T-cell (primary cell): ENCODE measurements at regions not wholly inside any gene's neighbourhood (a gene's known extent, or its start where the extent isn't known, plus 50 kb on each side); places are given as distances from the start of the nearest gene placed in this dataset.

Experiments
- ATAC-seq, 4 experiments: fragments of 200-7000 bp in 3 of 4; fragments of 150-1000 bp in 1 of 4; cut with Tn5 transposase; replicated peaks in 1 of 4; 1 replicate in 3 of 4; 2 replicates in 1 of 4; pipeline ENCODE4 v1.10.0; 2021; ENCODE audit warnings: moderate library complexity in 3 of 4, mild to moderate bottlenecking in 2 of 4, moderate number of reproducible peaks in 1 of 4
- CTCF ChIA-PET, 2 donors: fragments of 300-600 bp; sonication (Branson Sonifier 250); formaldehyde crosslinking; loops; one replicate each; lab custom pipeline; 2022; ENCODE audit warnings: antibody characterized with exemption in 2 of 2; lab: Charles Lee
- POLR2A ChIA-PET, 2 donors: fragments of 300-600 bp; sonication (Branson Sonifier 250); formaldehyde crosslinking; loops; one replicate each; lab custom pipeline; 2022; ENCODE audit warnings: antibody characterized with exemption in 2 of 2; lab: Charles Lee
- DNase-seq, 35 experiments: peaks; one replicate each; pipeline versions ENCODE4 v3.0.0 to v3.0.0-alpha.2; 2013 to 2023
- H3K27ac ChIP-seq: one replicate; pipeline ENCODE4 v1.5.1; 2013; ENCODE audit warnings: low read length
- H3K27me3 ChIP-seq, 2 experiments: replicated peaks in 1 of 2; 1 replicate in 1 of 2; 2 replicates in 1 of 2; pipeline versions ENCODE4 v1.6.1 to v1.7.0; 2013; ENCODE audit warnings: low read length in 1 of 2, mixed read lengths in 1 of 2; ENCODE audit not compliant: control insufficient read depth in 2 of 2, insufficient read depth in 2 of 2; ENCODE audit errors: extremely low read depth in 1 of 2
- H3K36me3 ChIP-seq, 2 donors: 1 replicate in 1 of 2; 2 replicates in 1 of 2; pipeline versions ENCODE4 v1.6.1 to v1.7.0; 2013; ENCODE audit warnings: low read length in 1 of 2; ENCODE audit not compliant: control insufficient read depth in 2 of 2, insufficient read depth in 1 of 2; ENCODE audit errors: extremely low read depth in 1 of 2
- H3K4me1 ChIP-seq, 2 experiments: 1 replicate in 1 of 2; 2 replicates in 1 of 2; pipeline versions ENCODE4 v1.6.1 to v1.7.0; 2013; ENCODE audit warnings: low read length in 2 of 2, mixed read lengths in 1 of 2; ENCODE audit not compliant: insufficient read depth in 2 of 2, control insufficient read depth in 1 of 2; ENCODE audit errors: extremely low read depth in 1 of 2
- H3K4me3 ChIP-seq, 2 donors: 1 replicate in 1 of 2; 2 replicates in 1 of 2; pipeline versions ENCODE4 v1.5.1 to v1.7.0; 2013; ENCODE audit warnings: mild to moderate bottlenecking in 2 of 2, low read length in 1 of 2, moderate library complexity in 1 of 2; ENCODE audit not compliant: control insufficient read depth in 1 of 2; ENCODE audit errors: extremely low read depth in 1 of 2
- H3K9me3 ChIP-seq: 2 replicates; pipeline ENCODE4 v1.7.0; 2013
- H3K27ac Mint-ChIP-seq, 2 donors: one replicate each; pipeline ENCODE4 v1.8.0; 2020 to 2021; ENCODE audit warnings: mild to moderate bottlenecking in 2 of 2, mixed read lengths in 2 of 2
- H3K27me3 Mint-ChIP-seq, 2 donors: one replicate each; pipeline ENCODE4 v1.8.0; 2021 to 2022; ENCODE audit warnings: mixed read lengths in 2 of 2
- H3K36me3 Mint-ChIP-seq: one replicate; pipeline ENCODE4 v1.8.0; 2021; ENCODE audit warnings: mixed read lengths
- H3K4me1 Mint-ChIP-seq, 3 donors: one replicate each; pipeline ENCODE4 v1.8.0; 2020 to 2022; ENCODE audit warnings: mixed read lengths in 3 of 3, mild to moderate bottlenecking in 1 of 3
- H3K4me3 Mint-ChIP-seq, 3 donors: one replicate each; pipeline ENCODE4 v1.8.0; 2020 to 2022; ENCODE audit warnings: mild to moderate bottlenecking in 3 of 3, mixed read lengths in 3 of 3, moderate library complexity in 3 of 3
- H3K9me3 Mint-ChIP-seq, 3 donors: one replicate each; pipeline ENCODE4 v1.8.0; 2020 to 2022; ENCODE audit warnings: mixed read lengths in 3 of 3
- WGBS: methylation state at CpG from one replicate; pipeline ENCODE4 v1.1.5; 2013; ENCODE audit warnings: missing lambda C conversion rate; ENCODE audit not compliant: insufficient coverage; 5-methylcytosine and 5-hydroxymethylcytosine counted together

DNA sequence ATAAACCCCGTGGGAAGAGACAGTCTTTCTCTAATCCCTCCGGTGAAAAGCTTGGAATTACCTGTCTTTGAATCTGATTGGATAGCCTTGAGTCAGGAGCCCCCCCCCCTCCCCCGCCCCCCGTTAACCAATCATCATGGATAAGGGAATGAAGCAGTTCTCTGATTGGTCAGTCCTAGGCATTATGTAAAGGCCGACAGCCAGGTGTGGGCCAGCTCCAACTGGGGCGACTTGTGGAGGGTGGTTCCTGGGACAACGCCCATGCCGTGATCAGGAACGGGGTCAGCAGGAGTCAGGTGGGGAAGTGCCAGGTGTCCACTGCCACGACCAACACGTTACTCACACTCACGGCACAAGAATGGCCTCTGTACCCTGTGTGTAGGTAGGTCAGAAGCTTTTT, 406.8 kb upstream of the SULF2 start:
- ATAC-seq: no peak
- WGBS: 98% methylated on average over 5 of the region's 12 CpGs

GRCh38 chr20:48191200-48191599, 405.9 kb upstream of the SULF2 start:
- WGBS: no CpG with 5 or more reads among the region's 3 CpGs
- H3K4me1 Mint-ChIP-seq: no peaks in the 10 kb centered on the region
- H3K36me3 Mint-ChIP-seq: no peaks in the 10 kb centered on the region
- no peak overlapping the region for H3K4me3 Mint-ChIP-seq
- H3K27me3 ChIP-seq: peaks cover 0 to 16% of the 10 kb centered on the region in 2 experiments
- DNase-seq (no peak), ATAC-seq (no peak)
- no peaks in the 10 kb centered on the region for H3K4me1 ChIP-seq
- H3K27ac ChIP-seq: no peak overlapping the region
- peaks cover 0 to 8% of the 10 kb centered on the region in 2 donors for H3K27me3 Mint-ChIP-seq
- ChIA-PET POLR2A (no interaction called here), CTCF (no interaction called here)
- no peaks in the 10 kb centered on the region for H3K9me3 Mint-ChIP-seq
- H3K27ac Mint-ChIP-seq: no peak overlapping the region
- H3K4me3 ChIP-seq: no peak overlapping the region
- H3K9me3 ChIP-seq: no peaks in the 10 kb centered on the region
- H3K36me3 ChIP-seq: no peaks in the 10 kb centered on the region

More for the DNA sequence above, 406.8 kb upstream of the SULF2 start:
- Histone ChIP-seq H3K9me3 (no peaks in the 10 kb centered on the region), H3K4me3 (no peak overlapping the region), H3K36me3 (no peaks in the 10 kb centered on the region), H3K4me1 (no peaks in the 10 kb centered on the region), H3K27me3 (peaks cover 0 to 14% of the 10 kb centered on the region in 2 experiments), H3K27ac (no peak overlapping the region)
- no peak for DNase-seq
- Mint-ChIP-seq H3K27ac (no peak overlapping the region), H3K4me1 (no peaks in the 10 kb centered on the region), H3K36me3 (no peaks in the 10 kb centered on the region), H3K27me3 (peaks cover 0 to 8% of the 10 kb centered on the region in 2 donors), H3K9me3 (no peaks in the 10 kb centered on the region), H3K4me3 (no peak overlapping the region)
- POLR2A ChIA-PET: no interaction called here
- CTCF ChIA-PET: no interaction called here

- Mint-ChIP-seq H3K4me3 (no peak overlapping the region), H3K27ac (no peak overlapping the region), H3K36me3 (no peaks in the 10 kb centered on the region), H3K4me1 (no peaks in the 10 kb centered on the region), H3K27me3 (peaks cover 0 to 8% of the 10 kb centered on the region in 2 donors), H3K9me3 (no peaks in the 10 kb centered on the region)
- DNase-seq: no peak
- no peaks in the 10 kb centered on the region for H3K36me3 ChIP-seq
- WGBS: 67% methylated on average over 1 of the region's 4 CpGs
- ChIA-PET POLR2A (no interaction called here), CTCF (no interaction called here)
- ATAC-seq: no peak
- peaks cover 0 to 16% of the 10 kb centered on the region in 2 experiments for H3K27me3 ChIP-seq
- no peak overlapping the region for H3K27ac ChIP-seq
- H3K4me1 ChIP-seq: no peaks in the 10 kb centered on the region
- H3K4me3 ChIP-seq: no peak overlapping the region
- no peaks in the 10 kb centered on the region for H3K9me3 ChIP-seq
Measured at GRCh38 chr20:48190757-48191156, 405.5 kb upstream of the SULF2 start.

- Histone ChIP-seq H3K36me3 (no peaks in the 10 kb centered on the region), H3K27ac (no peak overlapping the region), H3K9me3 (no peaks in the 10 kb centered on the region), H3K4me1 (no peaks in the 10 kb centered on the region), H3K4me3 (no peak overlapping the region), H3K27me3 (peaks cover 0 to 12% of the 10 kb centered on the region in 2 experiments)
- no peak for DNase-seq
- Mint-ChIP-seq H3K27me3 (peaks cover 0 to 5% of the 10 kb centered on the region in 2 donors), H3K4me1 (no peaks in the 10 kb centered on the region), H3K36me3 (no peaks in the 10 kb centered on the region), H3K4me3 (no peak overlapping the region), H3K9me3 (no peaks in the 10 kb centered on the region), H3K27ac (no peak overlapping the region)
- 48% methylated on average over 4 of the region's 4 CpGs for WGBS
- POLR2A ChIA-PET: no interaction called here
- CTCF ChIA-PET: no interaction called here
- ATAC-seq: no peak
Measured at GRCh38 chr20:48189181-48189580, 403.9 kb upstream of the SULF2 start.

- Histone ChIP-seq H3K9me3 (no peaks in the 10 kb centered on the region), H3K27ac (no peak overlapping the region), H3K4me3 (no peak overlapping the region), H3K36me3 (no peaks in the 10 kb centered on the region), H3K27me3 (peaks cover 0 to 6% of the 10 kb centered on the region in 2 experiments), H3K4me1 (no peaks in the 10 kb centered on the region)
- no peaks in the 10 kb centered on the region for H3K9me3 Mint-ChIP-seq
- H3K27ac Mint-ChIP-seq: no peak overlapping the region
- H3K4me1 Mint-ChIP-seq: no peaks in the 10 kb centered on the region
- CTCF ChIA-PET: no interaction called here
- POLR2A ChIA-PET: no interaction called here
- WGBS: no CpG with 5 or more reads among the region's 7 CpGs
- no peaks in the 10 kb centered on the region for H3K36me3 Mint-ChIP-seq
- ATAC-seq: no peak
- no peak overlapping the region for H3K4me3 Mint-ChIP-seq
- peaks cover 0 to 3% of the 10 kb centered on the region in 2 donors for H3K27me3 Mint-ChIP-seq
- DNase-seq: no peak
Measured at GRCh38 chr20:48187851-48188250, 402.6 kb upstream of the SULF2 start.

DNA sequence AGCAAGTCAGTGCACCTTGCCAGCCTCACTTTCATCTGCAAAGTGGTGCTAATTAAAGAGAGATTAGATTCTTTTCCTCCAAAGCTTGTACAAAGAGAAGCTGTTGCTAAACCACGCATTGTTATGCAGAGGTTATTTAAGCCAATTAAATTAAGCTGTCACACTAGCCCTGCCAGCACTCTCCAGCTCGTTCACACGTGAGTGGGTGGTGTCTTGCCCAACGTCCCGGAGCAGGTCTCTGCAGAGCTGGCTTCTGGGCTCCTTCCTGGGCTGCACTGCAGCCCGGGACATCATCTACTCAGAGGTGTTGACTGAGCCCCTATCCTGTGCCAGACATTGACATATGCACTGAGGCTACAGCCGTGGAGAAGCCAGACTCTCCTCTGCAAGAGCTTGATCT, 401.6 kb upstream of the SULF2 start:
- peaks cover 0 to 3% of the 10 kb centered on the region in 2 donors for H3K27me3 Mint-ChIP-seq
- 65% methylated on average over 6 of the region's 7 CpGs for WGBS
- POLR2A ChIA-PET: no interaction called here
- no peaks in the 10 kb centered on the region for H3K9me3 ChIP-seq
- CTCF ChIA-PET: no interaction called here
- H3K4me3 ChIP-seq: no peak overlapping the region
- no peak overlapping the region for H3K27ac Mint-ChIP-seq
- peaks cover 0 to 6% of the 10 kb centered on the region in 2 experiments for H3K27me3 ChIP-seq
- no peaks in the 10 kb centered on the region for H3K4me1 ChIP-seq
- no peaks in the 10 kb centered on the region for H3K36me3 ChIP-seq
- no peaks in the 10 kb centered on the region for H3K36me3 Mint-ChIP-seq
- no peaks in the 10 kb centered on the region for H3K4me1 Mint-ChIP-seq
- ATAC-seq: no peak
- H3K4me3 Mint-ChIP-seq: no peak overlapping the region
- H3K27ac ChIP-seq: no peak overlapping the region
- no peak for DNase-seq
- H3K9me3 Mint-ChIP-seq: no peaks in the 10 kb centered on the region

GRCh38 chr20:48186447-48186846, 401.2 kb upstream of the SULF2 start:
- POLR2A ChIA-PET: no interaction called here
- H3K4me1 Mint-ChIP-seq: no peaks in the 10 kb centered on the region
- H3K4me1 ChIP-seq: no peaks in the 10 kb centered on the region
- ATAC-seq (no peak), DNase-seq (no peak)
- no peak overlapping the region for H3K27ac Mint-ChIP-seq
- no peaks in the 10 kb centered on the region for H3K36me3 Mint-ChIP-seq
- no peak overlapping the region for H3K4me3 ChIP-seq
- no peaks in the 10 kb centered on the region for H3K36me3 ChIP-seq
- no peaks in the 10 kb centered on the region for H3K9me3 ChIP-seq
- 83% methylated on average over 2 of the region's 2 CpGs for WGBS
- H3K27me3 ChIP-seq: peaks cover 0 to 6% of the 10 kb centered on the region in 2 experiments
- H3K27me3 Mint-ChIP-seq: peaks cover 0 to 3% of the 10 kb centered on the region in 2 donors
- no peak overlapping the region for H3K27ac ChIP-seq
- no peak overlapping the region for H3K4me3 Mint-ChIP-seq
- H3K9me3 Mint-ChIP-seq: no peaks in the 10 kb centered on the region
- CTCF ChIA-PET: no interaction called here
